ENCODE measurements at regions not wholly inside any gene's neighbourhood (a gene's known extent, or its start where the extent isn't known, plus 50 kb on each side); places are given as distances from the start of the nearest gene placed in this dataset.
"Not testable (repeated sequence)": the region's sequence is repeated elsewhere in the genome, so short reads cannot be mapped to it uniquely, and the experiment has no call there.

DNA sequence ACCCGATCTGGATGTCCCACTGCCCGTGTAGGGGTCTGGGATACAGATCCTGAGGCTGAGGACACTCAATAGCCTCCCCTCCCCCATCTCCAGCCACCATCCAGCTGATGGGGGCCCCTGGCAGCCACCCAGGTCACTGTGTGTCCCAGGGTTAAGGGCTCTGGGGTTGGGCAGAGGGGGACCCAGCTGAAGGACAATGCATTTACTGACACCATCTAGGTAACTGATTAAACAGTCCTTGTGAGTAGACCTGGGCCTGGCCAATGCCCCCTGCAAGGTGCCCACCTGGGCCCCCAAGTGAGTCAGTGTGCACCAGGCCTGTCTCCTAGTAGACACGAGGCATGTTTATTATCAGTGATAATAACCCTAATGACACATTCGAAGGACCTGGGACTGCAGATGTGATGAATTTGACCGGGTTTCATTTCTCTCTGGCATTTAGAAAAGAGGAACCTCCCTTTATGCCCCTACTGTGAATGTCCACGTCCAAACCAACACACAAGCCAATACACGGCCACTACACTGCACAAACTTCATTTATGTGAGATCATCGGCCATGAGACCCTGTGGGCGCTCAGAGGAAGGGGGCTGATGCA lies 261.9 kb upstream of the FOXF1 start:
- Histone ChIP-seq H3K9me3 (replicated peaks; ENCODE audit: control insufficient read depth, low read depth, low read length) (no peaks in the 10 kb centered on the region), H3K27ac (ENCODE audit: low read length) (no peak overlapping the region), H3K4me3 (ENCODE audit: low read length) (no peak overlapping the region), H3K4me1 (ENCODE audit: control insufficient read depth, insufficient read depth, low read length) (no peaks in the 10 kb centered on the region), H3K27me3 (ENCODE audit: control insufficient read depth, insufficient read depth, low read length) (peaks cover 22% of the 10 kb centered on the region), H3K36me3 (ENCODE audit: control insufficient read depth, insufficient read depth, low read length) (no peaks in the 10 kb centered on the region)
- no peak for DNase-seq
- 78% methylated on average over 1 of the region's 9 CpGs for WGBS (ENCODE audit: insufficient coverage)

DNA sequence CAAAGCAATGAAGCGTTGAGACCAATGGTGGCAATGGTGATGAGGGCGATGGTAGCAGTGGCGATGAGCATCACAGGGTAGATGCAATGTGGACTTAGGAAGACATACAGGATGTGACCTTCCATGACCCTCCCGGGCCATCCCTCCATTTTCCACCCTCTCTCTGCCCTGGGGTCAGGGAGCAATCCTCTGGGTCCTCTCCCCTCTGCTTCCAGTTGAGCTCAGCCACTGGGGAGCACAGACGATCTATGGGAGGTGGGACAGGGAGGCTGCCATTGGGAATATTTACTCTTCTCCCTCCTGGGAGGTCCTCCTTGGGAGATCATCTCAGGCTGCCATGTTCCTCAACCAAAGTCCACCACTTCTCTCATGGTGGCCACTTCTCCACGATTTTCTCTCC lies 260.7 kb upstream of the FOXF1 start:
- H3K27ac ChIP-seq (ENCODE audit: low read length): no peak overlapping the region
- peaks cover 13% of the 10 kb centered on the region for H3K27me3 ChIP-seq (ENCODE audit: control insufficient read depth, insufficient read depth, low read length)
- H3K9me3 ChIP-seq (replicated peaks; ENCODE audit: control insufficient read depth, low read depth, low read length): no peaks in the 10 kb centered on the region
- no peaks in the 10 kb centered on the region for H3K36me3 ChIP-seq (ENCODE audit: control insufficient read depth, insufficient read depth, low read length)
- H3K4me1 ChIP-seq (ENCODE audit: control insufficient read depth, insufficient read depth, low read length): no peaks in the 10 kb centered on the region
- 82% methylated on average over 3 of the region's 6 CpGs for WGBS (ENCODE audit: insufficient coverage)
- DNase-seq: no peak
- no peak overlapping the region for H3K4me3 ChIP-seq (ENCODE audit: low read length)

DNA sequence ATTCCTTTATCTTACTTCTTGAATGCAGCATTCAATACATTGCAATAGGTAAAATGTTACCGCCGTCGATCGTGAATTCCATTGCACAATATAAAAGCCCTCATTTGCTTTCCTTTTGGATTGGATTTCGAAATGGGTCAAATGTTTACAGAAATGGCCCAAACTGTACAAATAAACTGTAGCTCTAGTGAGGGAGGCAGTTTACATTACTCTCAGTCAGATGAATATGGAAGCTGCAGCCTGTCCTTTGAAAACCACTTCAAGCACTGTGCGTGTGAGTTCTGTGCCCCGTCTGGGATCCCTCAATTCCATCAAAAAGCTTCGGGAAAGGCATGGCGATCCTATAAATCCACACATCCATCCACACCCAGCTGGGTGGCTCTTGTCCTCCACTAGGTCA lies 258.6 kb upstream of the FOXF1 start:
- Histone ChIP-seq H3K27me3 (ENCODE audit: control insufficient read depth, insufficient read depth, low read length) (peaks cover 7% of the 10 kb centered on the region), H3K4me1 (ENCODE audit: control insufficient read depth, insufficient read depth, low read length) (no peaks in the 10 kb centered on the region), H3K27ac (ENCODE audit: low read length) (no peak overlapping the region), H3K9me3 (replicated peaks; ENCODE audit: control insufficient read depth, low read depth, low read length) (no peaks in the 10 kb centered on the region), H3K36me3 (ENCODE audit: control insufficient read depth, insufficient read depth, low read length) (no peaks in the 10 kb centered on the region), H3K4me3 (ENCODE audit: low read length) (no peak overlapping the region)
- 68% methylated on average over 4 of the region's 9 CpGs for WGBS (ENCODE audit: insufficient coverage)
- DNase-seq: no peak

DNA sequence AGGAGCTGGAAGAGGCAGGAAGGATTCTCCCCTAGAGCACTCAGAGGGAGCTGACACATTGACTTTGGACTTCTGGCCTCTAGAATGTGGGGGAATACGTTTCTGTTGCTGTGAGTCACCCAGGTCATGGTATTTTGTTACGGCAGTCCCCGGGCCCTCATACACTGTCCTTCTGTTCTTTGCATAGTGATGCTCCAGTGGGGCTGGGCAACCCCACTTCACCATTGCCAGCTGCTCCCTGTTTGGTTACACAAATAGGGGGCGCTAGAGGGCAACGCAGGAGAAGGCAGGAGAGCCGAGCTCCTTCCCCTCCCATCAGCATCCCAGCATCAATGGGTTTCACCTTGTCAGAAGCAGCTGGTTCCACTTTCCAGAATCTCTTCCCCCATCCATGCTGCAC lies 257.7 kb upstream of the FOXF1 start:
- Histone ChIP-seq H3K27me3 (ENCODE audit: control insufficient read depth, insufficient read depth, low read length) (peaks cover 9% of the 10 kb centered on the region), H3K27ac (ENCODE audit: low read length) (no peak overlapping the region), H3K4me1 (ENCODE audit: control insufficient read depth, insufficient read depth, low read length) (no peaks in the 10 kb centered on the region), H3K36me3 (ENCODE audit: control insufficient read depth, insufficient read depth, low read length) (no peaks in the 10 kb centered on the region), H3K9me3 (replicated peaks; ENCODE audit: control insufficient read depth, low read depth, low read length) (no peaks in the 10 kb centered on the region), H3K4me3 (ENCODE audit: low read length) (no peak overlapping the region)
- WGBS (ENCODE audit: insufficient coverage): 41% methylated on average over 5 of the region's 6 CpGs
- DNase-seq: no peak

DNA sequence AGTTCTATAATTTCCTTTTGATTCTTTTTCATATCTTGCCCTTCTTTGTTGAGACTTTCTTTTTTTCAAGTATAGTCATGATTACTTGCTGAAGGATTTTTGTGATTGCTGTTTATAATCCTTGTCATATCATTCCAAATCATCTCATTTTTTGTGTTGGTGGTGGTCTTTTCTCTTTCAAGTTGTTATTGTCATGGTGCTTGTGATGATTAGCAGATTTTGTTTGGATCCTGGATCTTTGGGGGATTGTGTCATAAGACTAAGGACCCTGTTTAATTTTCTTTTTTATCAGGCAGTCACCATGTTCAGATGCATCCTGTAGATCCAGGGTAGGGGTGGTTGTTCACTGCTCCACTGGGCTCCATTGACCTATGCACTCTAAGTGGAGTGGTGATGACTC lies 254.4 kb upstream of the FOXF1 start:
- Histone ChIP-seq H3K4me3 (ENCODE audit: low read length) (no peak overlapping the region), H3K36me3 (ENCODE audit: control insufficient read depth, insufficient read depth, low read length) (no peaks in the 10 kb centered on the region), H3K4me1 (ENCODE audit: control insufficient read depth, insufficient read depth, low read length) (no peaks in the 10 kb centered on the region), H3K9me3 (replicated peaks; ENCODE audit: control insufficient read depth, low read depth, low read length) (no peaks in the 10 kb centered on the region), H3K27me3 (ENCODE audit: control insufficient read depth, insufficient read depth, low read length) (peaks cover 6% of the 10 kb centered on the region), H3K27ac (ENCODE audit: low read length) (no peak overlapping the region)
- DNase-seq: no peak

DNA sequence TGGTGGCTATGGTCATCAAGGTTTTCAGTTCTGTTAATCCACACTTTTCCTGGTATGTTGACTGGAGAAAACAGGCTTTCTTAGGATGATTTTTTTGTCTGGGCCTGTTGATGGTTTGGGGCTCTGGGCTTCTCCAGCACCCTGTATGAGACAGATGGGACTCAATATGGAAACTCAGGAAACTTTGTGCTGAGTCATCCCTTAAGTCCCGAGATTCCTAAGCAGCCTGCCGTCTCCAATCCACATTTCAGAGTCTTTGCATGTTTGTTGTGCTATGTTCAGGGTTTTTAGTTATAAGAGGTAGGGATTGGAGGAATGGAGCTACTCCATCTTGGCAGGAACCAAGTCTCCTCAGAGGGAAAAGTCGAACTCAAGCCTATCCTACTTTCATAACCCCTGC lies 253.3 kb upstream of the FOXF1 start:
- peaks cover 6% of the 10 kb centered on the region for H3K27me3 ChIP-seq (ENCODE audit: control insufficient read depth, insufficient read depth, low read length)
- H3K36me3 ChIP-seq (ENCODE audit: control insufficient read depth, insufficient read depth, low read length): no peaks in the 10 kb centered on the region
- WGBS (ENCODE audit: insufficient coverage): 71% methylated on average over 1 of the region's 3 CpGs

DNA sequence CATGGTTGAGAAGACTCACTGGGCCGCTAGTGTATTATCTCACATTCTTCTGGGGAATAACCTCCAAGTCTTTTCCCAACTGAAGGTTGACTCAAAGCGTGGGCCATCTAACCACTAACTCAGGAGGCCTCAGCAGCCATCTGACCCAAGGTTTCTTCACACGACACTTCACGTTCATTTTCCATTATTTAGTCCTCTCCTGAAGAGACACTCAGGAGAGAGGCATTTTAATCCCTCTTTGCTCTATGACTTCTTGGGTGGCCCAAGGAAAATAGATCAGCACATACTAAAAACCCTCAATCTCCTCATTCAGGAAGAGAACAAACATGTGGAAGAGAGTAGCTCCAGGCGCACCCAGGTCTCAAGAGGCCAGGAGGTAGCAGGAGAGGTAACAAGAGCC lies 252.8 kb upstream of the FOXF1 start:
- Histone ChIP-seq H3K9me3 (replicated peaks; ENCODE audit: control insufficient read depth, low read depth, low read length) (no peaks in the 10 kb centered on the region), H3K36me3 (ENCODE audit: control insufficient read depth, insufficient read depth, low read length) (no peaks in the 10 kb centered on the region), H3K4me1 (ENCODE audit: control insufficient read depth, insufficient read depth, low read length) (no peaks in the 10 kb centered on the region), H3K27me3 (ENCODE audit: control insufficient read depth, insufficient read depth, low read length) (peaks cover 6% of the 10 kb centered on the region), H3K27ac (ENCODE audit: low read length) (no peak overlapping the region), H3K4me3 (ENCODE audit: low read length) (no peak overlapping the region)
- 95% methylated on average over 4 of the region's 5 CpGs for WGBS (ENCODE audit: insufficient coverage)
- DNase-seq: no peak

More for the DNA sequence above, 253.3 kb upstream of the FOXF1 start:
- no peak overlapping the region for H3K4me3 ChIP-seq (ENCODE audit: low read length)
- H3K27ac ChIP-seq (ENCODE audit: low read length): no peak overlapping the region
- H3K4me1 ChIP-seq (ENCODE audit: control insufficient read depth, insufficient read depth, low read length): no peaks in the 10 kb centered on the region
- no peaks in the 10 kb centered on the region for H3K9me3 ChIP-seq (replicated peaks; ENCODE audit: control insufficient read depth, low read depth, low read length)
- no peak for DNase-seq

DNA sequence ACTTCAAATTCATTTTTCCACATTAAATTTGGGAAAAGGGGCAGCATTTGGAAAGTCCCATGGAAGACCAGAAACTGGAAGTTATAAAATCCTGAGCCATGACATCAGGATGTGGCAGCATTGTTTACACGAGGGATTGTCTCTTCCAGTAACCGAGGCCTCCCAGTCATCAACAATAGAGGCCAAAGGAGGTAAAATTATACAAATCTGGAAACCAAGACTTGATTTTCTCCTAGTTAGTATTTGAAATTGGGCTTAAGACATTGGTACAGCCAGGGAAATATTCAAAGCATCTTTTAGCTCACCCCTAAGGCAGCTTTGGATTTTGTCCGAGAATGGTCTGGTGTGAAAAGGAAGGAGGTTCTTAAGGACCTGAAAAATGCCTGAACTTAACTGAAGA lies 251.6 kb upstream of the FOXF1 start:
- Histone ChIP-seq H3K4me1 (ENCODE audit: control insufficient read depth, insufficient read depth, low read length) (no peaks in the 10 kb centered on the region), H3K9me3 (replicated peaks; ENCODE audit: control insufficient read depth, low read depth, low read length) (no peaks in the 10 kb centered on the region), H3K27me3 (ENCODE audit: control insufficient read depth, insufficient read depth, low read length) (peaks cover 6% of the 10 kb centered on the region), H3K4me3 (ENCODE audit: low read length) (no peak overlapping the region), H3K36me3 (ENCODE audit: control insufficient read depth, insufficient read depth, low read length) (no peaks in the 10 kb centered on the region), H3K27ac (ENCODE audit: low read length) (no peak overlapping the region)
- no CpG with 5 or more reads among the region's 3 CpGs for WGBS (ENCODE audit: insufficient coverage)
- no peak for DNase-seq

DNA sequence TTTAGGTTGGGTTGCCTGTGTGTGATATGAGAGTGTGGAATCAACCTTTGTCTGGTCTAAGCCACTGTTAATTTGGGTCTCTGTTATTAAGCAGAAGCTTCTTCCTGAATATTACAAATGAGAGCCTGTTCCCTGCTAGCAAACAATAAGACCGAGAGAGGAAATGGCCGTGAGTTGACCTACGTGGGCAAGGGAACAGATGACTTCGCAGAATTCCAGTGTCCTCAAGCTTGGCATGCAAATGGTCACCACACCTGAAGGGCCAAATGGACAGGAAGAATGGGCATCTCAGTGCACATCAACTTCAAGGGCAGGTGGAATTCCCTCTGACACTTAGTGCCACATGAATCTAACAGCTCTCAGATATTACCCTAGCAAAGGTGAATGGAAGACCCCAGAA lies 250.8 kb upstream of the FOXF1 start:
- Histone ChIP-seq H3K36me3 (ENCODE audit: control insufficient read depth, insufficient read depth, low read length) (no peaks in the 10 kb centered on the region), H3K9me3 (replicated peaks; ENCODE audit: control insufficient read depth, low read depth, low read length) (no peaks in the 10 kb centered on the region), H3K4me1 (ENCODE audit: control insufficient read depth, insufficient read depth, low read length) (no peaks in the 10 kb centered on the region), H3K4me3 (ENCODE audit: low read length) (no peak overlapping the region), H3K27me3 (ENCODE audit: control insufficient read depth, insufficient read depth, low read length) (peaks cover 6% of the 10 kb centered on the region), H3K27ac (ENCODE audit: low read length) (no peak overlapping the region)
- WGBS (ENCODE audit: insufficient coverage): 73% methylated on average over 4 of the region's 4 CpGs
- DNase-seq: no peak

DNA sequence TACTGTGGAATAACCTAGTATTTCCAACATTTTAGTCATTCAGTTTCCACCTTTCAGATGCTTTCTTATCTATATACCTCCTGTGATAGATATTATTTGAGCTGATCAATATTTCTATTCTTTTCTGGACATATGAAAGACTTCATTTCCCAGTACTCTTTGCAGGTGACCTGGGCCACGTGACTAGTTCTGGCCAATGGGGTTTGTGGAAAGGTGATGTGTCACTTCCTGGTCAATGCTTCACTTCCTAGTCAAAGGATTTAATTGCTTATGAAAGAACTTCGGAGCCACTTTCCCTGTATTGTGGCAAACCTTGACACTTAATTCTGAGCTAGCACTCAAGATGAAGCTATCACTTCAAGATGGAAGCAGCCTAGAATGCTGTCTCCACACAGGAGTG lies 248.9 kb upstream of the FOXF1 start:
- WGBS (ENCODE audit: insufficient coverage): no CpG with 5 or more reads among the region's 2 CpGs
- H3K27me3 ChIP-seq (ENCODE audit: control insufficient read depth, insufficient read depth, low read length): peaks cover 5% of the 10 kb centered on the region

DNA sequence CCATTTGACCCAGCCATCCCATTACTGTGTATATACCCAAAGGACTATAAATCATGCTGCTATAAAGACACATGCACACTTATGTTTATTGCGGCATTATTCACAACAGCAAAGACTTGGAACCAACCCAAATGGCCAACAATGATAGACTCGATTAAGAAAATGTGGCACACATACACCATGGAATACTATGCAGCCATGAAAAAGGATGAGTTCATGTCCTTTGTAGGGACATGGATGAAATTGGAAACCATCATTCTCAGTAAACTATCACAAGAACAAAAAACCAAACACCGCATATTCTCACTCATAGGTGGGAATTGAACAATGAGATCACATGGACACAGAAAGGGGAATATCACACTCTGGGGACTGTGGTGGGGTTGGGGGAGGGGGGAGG lies 242.7 kb upstream of the FOXF1 start:
- not testable (repeated sequence) for H3K36me3 ChIP-seq (ENCODE audit: control insufficient read depth, insufficient read depth, low read length); DNase-seq; H3K27me3 ChIP-seq (ENCODE audit: control insufficient read depth, insufficient read depth, low read length); H3K9me3 ChIP-seq (replicated peaks; ENCODE audit: control insufficient read depth, low read depth, low read length); H3K27ac ChIP-seq (ENCODE audit: low read length); H3K4me1 ChIP-seq (ENCODE audit: control insufficient read depth, insufficient read depth, low read length); H3K4me3 ChIP-seq (ENCODE audit: low read length)
- WGBS (ENCODE audit: insufficient coverage): no CpG with 5 or more reads among the region's 3 CpGs

More for the DNA sequence above, 248.9 kb upstream of the FOXF1 start:
- Histone ChIP-seq H3K4me1 (ENCODE audit: control insufficient read depth, insufficient read depth, low read length) (no peaks in the 10 kb centered on the region), H3K4me3 (ENCODE audit: low read length) (no peak overlapping the region), H3K9me3 (replicated peaks; ENCODE audit: control insufficient read depth, low read depth, low read length) (no peaks in the 10 kb centered on the region), H3K27ac (ENCODE audit: low read length) (no peak overlapping the region), H3K36me3 (ENCODE audit: control insufficient read depth, insufficient read depth, low read length) (no peaks in the 10 kb centered on the region)
- DNase-seq: no peak

Data from muscle of leg (tissue), 3 donors.